Thoracic aorta (tissue), 2 donors: ENCODE measurements at regions not wholly inside any gene's neighbourhood (a gene's known extent, or its start where the extent isn't known, plus 50 kb on each side); places are given as distances from the start of the nearest gene placed in this dataset.

Experiments
- ATAC-seq: fragments of 150-250 bp; one replicate; pipeline ENCODE4 v1.8.0; 2017; ENCODE audit warnings: low read depth; ENCODE audit not compliant: insufficient number of reproducible peaks, low FRiP score
- DNase-seq: peaks from one replicate; pipeline ENCODE4 v3.0.0-alpha.2; 2020; ENCODE audit warnings: low spot score
- H3K27ac ChIP-seq, 2 donors: fragments of 200-600 bp; sonication (generic); 1 replicate in 1 of 2; 2 replicates in 1 of 2; pipeline ENCODE4 v1.5.1; 2016; ENCODE audit warnings: mild to moderate bottlenecking in 2 of 2, moderate library complexity in 2 of 2
- H3K27me3 ChIP-seq: fragments of 200-600 bp; sonication (generic); replicated peaks from 2 replicates; pipeline ENCODE4 v1.6.0; 2016; ENCODE audit warnings: mild to moderate bottlenecking; ENCODE audit not compliant: insufficient read depth
- H3K36me3 ChIP-seq: fragments of 200-600 bp; sonication (generic); one replicate; pipeline ENCODE4 v1.5.1; 2016
- H3K4me1 ChIP-seq, 2 donors: fragments of 200-600 bp; sonication (generic); 1 replicate in 1 of 2; 2 replicates in 1 of 2; pipeline versions ENCODE4 v1.5.1 to v1.6.0; 2016; ENCODE audit warnings: low read depth in 2 of 2, mild to moderate bottlenecking in 1 of 2; ENCODE audit not compliant: control insufficient read depth in 1 of 2
- H3K4me3 ChIP-seq: fragments of 200-600 bp; sonication (generic); 2 replicates; pipeline ENCODE4 v1.5.1; 2016; ENCODE audit warnings: mild to moderate bottlenecking
- H3K9me3 ChIP-seq: fragments of 200-600 bp; sonication (generic); 2 replicates; pipeline ENCODE4 v1.5.1; 2016
- CTCF ChIP-seq: fragments of 200-600 bp; sonication (generic); IDR thresholded peaks from one replicate; pipeline ENCODE4 v1.5.1; 2019; ENCODE audit warnings: antibody characterized with exemption

- TF ChIP-seq CTCF, result no peak
- no peak for DNase-seq
- Histone ChIP-seq H3K27me3 (no peaks in the 10 kb centered on the region), H3K4me3 (no peak overlapping the region), H3K9me3 (no peaks in the 10 kb centered on the region), H3K36me3 (no peaks in the 10 kb centered on the region), H3K27ac (no peak overlapping the region), H3K4me1 (no peaks in the 10 kb centered on the region)
- no peak for ATAC-seq
These were observed 87.0 kb upstream of the MAN1A1 start for GRCh38 chr6:119436583-119436982.

GRCh38 chr6:119431799-119432198, 82.2 kb upstream of the MAN1A1 start:
- Histone ChIP-seq H3K9me3 (no peaks in the 10 kb centered on the region), H3K27ac (no peak overlapping the region), H3K4me3 (no peak overlapping the region), H3K4me1 (no peaks in the 10 kb centered on the region), H3K36me3 (no peaks in the 10 kb centered on the region), H3K27me3 (no peaks in the 10 kb centered on the region)
- ATAC-seq, result no peak
- DNase-seq, result no peak
- TF ChIP-seq CTCF, result no peak

- no peak for ATAC-seq
- no peaks in the 10 kb centered on the region for H3K27me3 ChIP-seq
- no peak overlapping the region for H3K4me3 ChIP-seq
- no peaks in the 10 kb centered on the region for H3K9me3 ChIP-seq
- no peak for DNase-seq
- no peaks in the 10 kb centered on the region for H3K4me1 ChIP-seq
- H3K36me3 ChIP-seq, result no peaks in the 10 kb centered on the region
- H3K27ac ChIP-seq, result no peak overlapping the region
- no peak for TF ChIP-seq CTCF
These were observed 81.2 kb upstream of the MAN1A1 start for GRCh38 chr6:119430805-119431204.

- DNase-seq (no peak), ATAC-seq (no peak)
- no peaks in the 10 kb centered on the region for H3K36me3 ChIP-seq
- H3K4me3 ChIP-seq, result no peak overlapping the region
- H3K27me3 ChIP-seq, result no peaks in the 10 kb centered on the region
- no peak for TF ChIP-seq CTCF
- no peaks in the 10 kb centered on the region for H3K4me1 ChIP-seq
- H3K9me3 ChIP-seq, result peaks cover 5% of the 10 kb centered on the region
- no peak overlapping the region for H3K27ac ChIP-seq
These were observed 79.1 kb upstream of the MAN1A1 start for GRCh38 chr6:119428633-119429032.

GRCh38 chr6:119426619-119427018, 77.1 kb upstream of the MAN1A1 start:
- no peak overlapping the region for H3K4me3 ChIP-seq
- H3K27ac ChIP-seq, result no peak overlapping the region
- DNase-seq (no peak), ATAC-seq (no peak)
- peaks cover 9% of the 10 kb centered on the region for H3K9me3 ChIP-seq
- H3K36me3 ChIP-seq, result no peaks in the 10 kb centered on the region
- H3K27me3 ChIP-seq, result no peaks in the 10 kb centered on the region
- H3K4me1 ChIP-seq, result no peaks in the 10 kb centered on the region
- TF ChIP-seq CTCF, result no peak
